NCI-H1436 (cell line): ENCODE measurements at regions not wholly inside any gene's neighbourhood (a gene's known extent, or its start where the extent isn't known, plus 50 kb on each side); places are given as distances from the start of the nearest gene placed in this dataset.

Source experiments
- DNase-seq: peaks from one replicate; lab custom pipeline; 2025; lab: John Stamatoyannopoulos, UW

GRCh38 chr1:208782186-208782585, 538.0 kb upstream of the PLXNA2 start:
- DNase-seq = no peak

GRCh38 chr1:208785629-208786028, 541.4 kb upstream of the PLXNA2 start:
- DNase-seq = no peak

- no peak for DNase-seq
Measured at GRCh38 chr1:208787219-208787618, 543.0 kb upstream of the PLXNA2 start.

- DNase-seq = no peak
Measured at GRCh38 chr1:208788013-208788540, 543.9 kb upstream of the PLXNA2 start.

- no peak for DNase-seq
Measured at GRCh38 chr1:208791456-208791855, 547.3 kb upstream of the PLXNA2 start.

GRCh38 chr1:208793861-208794345, 549.7 kb upstream of the PLXNA2 start:
- DNase-seq = no peak

GRCh38 chr1:208799186-208799585, 555.0 kb upstream of the PLXNA2 start:
- DNase-seq = no peak

GRCh38 chr1:208803011-208803811, 559.0 kb upstream of the PLXNA2 start:
- DNase-seq = peak; percentile 86

GRCh38 chr1:208807446-208808127, 563.4 kb upstream of the PLXNA2 start:
- DNase-seq = no peak

GRCh38 chr1:208808301-208808700, 564.1 kb upstream of the PLXNA2 start:
- DNase-seq = no peak

- no peak for DNase-seq
Measured at GRCh38 chr1:208809876-208810275, 565.7 kb upstream of the PLXNA2 start.

- no peak for DNase-seq
Measured at GRCh38 chr1:208818770-208819445, 574.7 kb upstream of the PLXNA2 start.

GRCh38 chr1:208820580-208821212, 576.5 kb upstream of the PLXNA2 start:
- DNase-seq = no peak

- no peak for DNase-seq
Measured at GRCh38 chr1:208821939-208822338, 577.8 kb upstream of the PLXNA2 start.

- DNase-seq = no peak
Measured at GRCh38 chr1:208825300-208825699, 581.1 kb upstream of the PLXNA2 start.

- no peak for DNase-seq
Measured at GRCh38 chr1:208829595-208829994, 585.4 kb upstream of the PLXNA2 start.

- peak; percentile 82 for DNase-seq
Measured at GRCh38 chr1:208834381-208835096, 590.4 kb upstream of the PLXNA2 start.

- DNase-seq = peak; percentile 67
Measured at GRCh38 chr1:208835097-208835463, 590.9 kb upstream of the PLXNA2 start.

- no peak for DNase-seq
Measured at GRCh38 chr1:208835781-208836180, 591.6 kb upstream of the PLXNA2 start.

GRCh38 chr1:208837242-208837641, 593.1 kb upstream of the PLXNA2 start:
- no peak for DNase-seq

- DNase-seq = no peak
Measured at GRCh38 chr1:208841436-208841835, 597.3 kb upstream of the PLXNA2 start.
